HEK293 (cell line): ENCODE measurements at regions not wholly inside any gene's neighbourhood (a gene's known extent, or its start where the extent isn't known, plus 50 kb on each side); places are given as distances from the start of the nearest gene placed in this dataset.

Experiments
- CTCF ChIA-PET: fragments of 350-600 bp; formaldehyde crosslinking; extraction: SDS; loops from one replicate; lab custom pipeline; 2021; ENCODE audit warnings: antibody characterized with exemption; lab: Yijun Ruan, JAX
- POLR2A ChIA-PET: fragments of 300-600 bp; formaldehyde crosslinking; extraction: SDS; loops from one replicate; lab custom pipeline; 2020; ENCODE audit warnings: antibody characterized with exemption, inconsistent platforms; lab: Yijun Ruan, JAX
- H3K27ac ChIP-seq: fragments of 200-500 bp; sonication (Bioruptor generic); 2 replicates; pipeline ENCODE4 v1.5.1; 2014; ENCODE audit warnings: low read depth, low read length, control low read depth, inconsistent platforms; ENCODE audit errors: extremely low read depth
- H3K36me3 ChIP-seq, 2 experiments: fragments of 200-500 bp in 1 of 2; sonication (Bioruptor generic) in 1 of 2; 1 replicate in 1 of 2; 2 replicates in 1 of 2; pipeline ENCODE4 v1.5.1; 2014 to 2017; ENCODE audit warnings: inconsistent platforms in 2 of 2, low read length in 2 of 2; ENCODE audit not compliant: control insufficient read depth in 2 of 2, insufficient read depth in 1 of 2
- H3K4me1 ChIP-seq: fragments of 200-500 bp; sonication (Bioruptor generic); 2 replicates; pipeline ENCODE4 v1.5.1; 2014; ENCODE audit warnings: mild to moderate bottlenecking, low read length, inconsistent platforms; ENCODE audit not compliant: control insufficient read depth, insufficient read depth
- H3K4me3 ChIP-seq: 2 replicates; pipeline ENCODE4 v1.5.1; 2011; ENCODE audit warnings: low read depth, mild to moderate bottlenecking, control low read depth, low read length, moderate library complexity
- H3K9me3 ChIP-seq: fragments of 200-500 bp; sonication (Bioruptor generic); 2 replicates; pipeline ENCODE4 v1.5.1; 2014; ENCODE audit warnings: low read depth, low read length, inconsistent platforms; ENCODE audit not compliant: control insufficient read depth, insufficient read depth
- GFI1B ChIP-seq: fragments of 450-650 bp; formaldehyde crosslinking; IDR thresholded peaks from 2 replicates; pipeline ENCODE4 v1.5.1; 2016; ENCODE audit warnings: missing biosample characterization, missing genetic modification characterization
- GLIS2 ChIP-seq: fragments of 450-650 bp; formaldehyde crosslinking; IDR thresholded peaks from 2 replicates; pipeline ENCODE4 v1.5.1; 2016; ENCODE audit warnings: missing biosample characterization, missing genetic modification characterization
- IKZF3 ChIP-seq: fragments of 450-650 bp; IDR thresholded peaks from 2 replicates; pipeline ENCODE4 v1.5.0; 2018; ENCODE audit warnings: missing biosample characterization, mild to moderate bottlenecking, missing genetic modification characterization, moderate library complexity
- KLF17 ChIP-seq: fragments of 450-650 bp; formaldehyde crosslinking; IDR thresholded peaks from 2 replicates; pipeline ENCODE4 v1.5.1; 2016; ENCODE audit warnings: missing biosample characterization, missing genetic modification characterization
- OSR2 ChIP-seq: fragments of 450-650 bp; formaldehyde crosslinking; IDR thresholded peaks from 2 replicates; pipeline ENCODE4 v1.5.1; 2016; ENCODE audit warnings: missing biosample characterization, missing genetic modification characterization
- RBAK ChIP-seq: fragments of 450-650 bp; formaldehyde crosslinking; IDR thresholded peaks from 2 replicates; pipeline ENCODE4 v1.5.1; 2016; ENCODE audit warnings: missing biosample characterization, missing genetic modification characterization
- SP3 ChIP-seq: fragments of 450-650 bp; formaldehyde crosslinking; IDR thresholded peaks from 2 replicates; pipeline ENCODE4 v1.5.1; 2016; ENCODE audit warnings: missing biosample characterization, missing genetic modification characterization
- YY1 ChIP-seq: fragments of 450-650 bp; formaldehyde crosslinking; IDR thresholded peaks from 2 replicates; pipeline ENCODE4 v1.5.1; 2018; ENCODE audit warnings: missing biosample characterization, missing genetic modification characterization
- ZBTB49 ChIP-seq: fragments of 450-650 bp; formaldehyde crosslinking; IDR thresholded peaks from 2 replicates; pipeline ENCODE4 v1.5.1; 2016; ENCODE audit warnings: missing biosample characterization, missing genetic modification characterization, low read depth
- ZFHX2 ChIP-seq: fragments of 450-650 bp; formaldehyde crosslinking; conservative IDR thresholded peaks from 2 replicates; pipeline ENCODE4 v1.5.1; 2016; ENCODE audit warnings: missing biosample characterization, missing genetic modification characterization
- ZNF112 ChIP-seq: fragments of 450-650 bp; formaldehyde crosslinking; IDR thresholded peaks from 2 replicates; pipeline ENCODE4 v1.5.0; 2017; ENCODE audit warnings: missing biosample characterization, missing genetic modification characterization
- ZNF155 ChIP-seq: fragments of 450-650 bp; formaldehyde crosslinking; IDR thresholded peaks from 2 replicates; pipeline ENCODE4 v1.5.1; 2016; ENCODE audit warnings: missing biosample characterization, missing genetic modification characterization
- ZNF19 ChIP-seq: fragments of 450-650 bp; formaldehyde crosslinking; IDR thresholded peaks from 2 replicates; pipeline ENCODE4; 2016; ENCODE audit warnings: missing biosample characterization, missing genetic modification characterization, low read depth
- ZNF473 ChIP-seq: fragments of 450-650 bp; formaldehyde crosslinking; IDR thresholded peaks from 2 replicates; pipeline ENCODE4 v1.5.1; 2017; ENCODE audit warnings: missing biosample characterization, missing genetic modification characterization
- ZNF561 ChIP-seq: fragments of 450-650 bp; IDR thresholded peaks from 2 replicates; pipeline ENCODE4 v1.5.1; 2018; ENCODE audit warnings: missing biosample characterization, missing genetic modification characterization, borderline replicate concordance
- ZNF600 ChIP-seq: fragments of 450-650 bp; formaldehyde crosslinking; IDR thresholded peaks from 2 replicates; pipeline ENCODE4 v1.5.1; 2016; ENCODE audit warnings: missing biosample characterization, missing genetic modification characterization
- ZNF626 ChIP-seq: fragments of 450-650 bp; sonication (Bioruptor Pico); formaldehyde crosslinking; IDR thresholded peaks from 2 replicates; pipeline ENCODE4 v1.5.1; 2018; ENCODE audit warnings: missing biosample characterization, missing genetic modification characterization, inconsistent platforms
- ZNF654 ChIP-seq: fragments of 450-650 bp; formaldehyde crosslinking; IDR thresholded peaks from 2 replicates; pipeline ENCODE4 v1.5.1; 2016; ENCODE audit warnings: low read depth, missing biosample characterization, missing genetic modification characterization
- ZNF707 ChIP-seq: fragments of 450-650 bp; formaldehyde crosslinking; IDR thresholded peaks from 2 replicates; pipeline ENCODE4 v1.5.1; 2016; ENCODE audit warnings: missing biosample characterization, missing genetic modification characterization
- TF ChIP-seq, protein P1 (sequence below): fragments of 450-650 bp; formaldehyde crosslinking; conservative IDR thresholded peaks from 2 replicates; pipeline ENCODE4 v1.5.1; 2016; ENCODE audit warnings: low read depth, missing biosample characterization, missing genetic modification characterization
- TF ChIP-seq, protein P2 (sequence below): fragments of 450-650 bp; IDR thresholded peaks from 2 replicates; pipeline ENCODE4 v1.5.1; 2018; ENCODE audit warnings: missing biosample characterization, missing genetic modification characterization
- TF ChIP-seq, protein P3 (sequence below): fragments of 450-650 bp; formaldehyde crosslinking; IDR thresholded peaks from 2 replicates; pipeline ENCODE4 v1.5.1; 2016; ENCODE audit warnings: missing biosample characterization, missing genetic modification characterization

DNA sequence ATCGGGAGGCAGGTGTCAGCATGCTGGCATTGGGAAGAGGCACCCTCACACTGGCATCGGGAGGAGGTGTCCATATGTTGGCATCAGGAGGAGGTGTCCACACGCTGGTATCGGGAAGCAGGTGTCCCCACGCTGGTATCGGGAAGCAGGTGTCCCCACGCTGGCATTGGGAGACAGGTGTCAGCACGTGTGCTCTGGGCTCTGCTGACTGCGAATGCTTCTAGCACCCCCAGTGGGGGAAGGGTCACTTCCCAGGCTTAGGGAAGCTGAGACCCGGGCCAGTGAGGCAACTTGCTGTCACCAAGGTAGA is 92.5 kb upstream of the IKZF1 start (continued):
- TF ChIP-seq, protein P1, sequence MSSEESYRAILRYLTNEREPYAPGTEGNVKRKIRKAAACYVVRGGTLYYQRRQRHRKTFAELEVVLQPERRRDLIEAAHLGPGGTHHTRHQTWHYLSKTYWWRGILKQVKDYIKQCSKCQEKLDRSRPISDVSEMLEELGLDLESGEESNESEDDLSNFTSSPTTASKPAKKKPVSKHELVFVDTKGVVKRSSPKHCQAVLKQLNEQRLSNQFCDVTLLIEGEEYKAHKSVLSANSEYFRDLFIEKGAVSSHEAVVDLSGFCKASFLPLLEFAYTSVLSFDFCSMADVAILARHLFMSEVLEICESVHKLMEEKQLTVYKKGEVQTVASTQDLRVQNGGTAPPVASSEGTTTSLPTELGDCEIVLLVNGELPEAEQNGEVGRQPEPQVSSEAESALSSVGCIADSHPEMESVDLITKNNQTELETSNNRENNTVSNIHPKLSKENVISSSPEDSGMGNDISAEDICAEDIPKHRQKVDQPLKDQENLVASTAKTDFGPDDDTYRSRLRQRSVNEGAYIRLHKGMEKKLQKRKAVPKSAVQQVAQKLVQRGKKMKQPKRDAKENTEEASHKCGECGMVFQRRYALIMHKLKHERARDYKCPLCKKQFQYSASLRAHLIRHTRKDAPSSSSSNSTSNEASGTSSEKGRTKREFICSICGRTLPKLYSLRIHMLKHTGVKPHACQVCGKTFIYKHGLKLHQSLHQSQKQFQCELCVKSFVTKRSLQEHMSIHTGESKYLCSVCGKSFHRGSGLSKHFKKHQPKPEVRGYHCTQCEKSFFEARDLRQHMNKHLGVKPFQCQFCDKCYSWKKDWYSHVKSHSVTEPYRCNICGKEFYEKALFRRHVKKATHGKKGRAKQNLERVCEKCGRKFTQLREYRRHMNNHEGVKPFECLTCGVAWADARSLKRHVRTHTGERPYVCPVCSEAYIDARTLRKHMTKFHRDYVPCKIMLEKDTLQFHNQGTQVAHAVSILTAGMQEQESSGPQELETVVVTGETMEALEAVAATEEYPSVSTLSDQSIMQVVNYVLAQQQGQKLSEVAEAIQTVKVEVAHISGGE (tag by site-specific recombination), result no peak
- TF ChIP-seq ZNF112 (tag by site-specific recombination) (no peak), ZNF561 (tag by site-specific recombination) (no peak), ZNF626 (tag by site-specific recombination) (no peak)
- TF ChIP-seq, protein P2, sequence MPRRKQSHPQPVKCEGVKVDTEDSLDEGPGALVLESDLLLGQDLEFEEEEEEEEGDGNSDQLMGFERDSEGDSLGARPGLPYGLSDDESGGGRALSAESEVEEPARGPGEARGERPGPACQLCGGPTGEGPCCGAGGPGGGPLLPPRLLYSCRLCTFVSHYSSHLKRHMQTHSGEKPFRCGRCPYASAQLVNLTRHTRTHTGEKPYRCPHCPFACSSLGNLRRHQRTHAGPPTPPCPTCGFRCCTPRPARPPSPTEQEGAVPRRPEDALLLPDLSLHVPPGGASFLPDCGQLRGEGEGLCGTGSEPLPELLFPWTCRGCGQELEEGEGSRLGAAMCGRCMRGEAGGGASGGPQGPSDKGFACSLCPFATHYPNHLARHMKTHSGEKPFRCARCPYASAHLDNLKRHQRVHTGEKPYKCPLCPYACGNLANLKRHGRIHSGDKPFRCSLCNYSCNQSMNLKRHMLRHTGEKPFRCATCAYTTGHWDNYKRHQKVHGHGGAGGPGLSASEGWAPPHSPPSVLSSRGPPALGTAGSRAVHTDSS (tag by site-specific recombination), result no peak

- no peaks in the 10 kb centered on the region for H3K36me3 ChIP-seq
- no peak overlapping the region for H3K4me3 ChIP-seq
- H3K27ac ChIP-seq, result no peak overlapping the region
- TF ChIP-seq OSR2, result no peak
- TF ChIP-seq YY1 (tag by site-specific recombination), result no peak
- no peak for TF ChIP-seq SP3
- TF ChIP-seq ZNF600 (tag by site-specific recombination), result no peak
- no peak for TF ChIP-seq RBAK (tag by site-specific recombination)
- H3K4me1 ChIP-seq, result no peaks in the 10 kb centered on the region
- ChIA-PET CTCF (no interaction called here), POLR2A (no interaction called here)
- no peaks in the 10 kb centered on the region for H3K9me3 ChIP-seq
Observed at GRCh38 chr7:50211130-50212015, 93.1 kb upstream of the IKZF1 start.

GRCh38 chr7:50210706-50211115 is 93.8 kb upstream of the IKZF1 start:
- no peak for TF ChIP-seq ZNF654
- TF ChIP-seq ZNF473 (tag by site-specific recombination), result no peak
- TF ChIP-seq GLIS2 (tag by site-specific recombination), result no peak
- TF ChIP-seq, protein P3, sequence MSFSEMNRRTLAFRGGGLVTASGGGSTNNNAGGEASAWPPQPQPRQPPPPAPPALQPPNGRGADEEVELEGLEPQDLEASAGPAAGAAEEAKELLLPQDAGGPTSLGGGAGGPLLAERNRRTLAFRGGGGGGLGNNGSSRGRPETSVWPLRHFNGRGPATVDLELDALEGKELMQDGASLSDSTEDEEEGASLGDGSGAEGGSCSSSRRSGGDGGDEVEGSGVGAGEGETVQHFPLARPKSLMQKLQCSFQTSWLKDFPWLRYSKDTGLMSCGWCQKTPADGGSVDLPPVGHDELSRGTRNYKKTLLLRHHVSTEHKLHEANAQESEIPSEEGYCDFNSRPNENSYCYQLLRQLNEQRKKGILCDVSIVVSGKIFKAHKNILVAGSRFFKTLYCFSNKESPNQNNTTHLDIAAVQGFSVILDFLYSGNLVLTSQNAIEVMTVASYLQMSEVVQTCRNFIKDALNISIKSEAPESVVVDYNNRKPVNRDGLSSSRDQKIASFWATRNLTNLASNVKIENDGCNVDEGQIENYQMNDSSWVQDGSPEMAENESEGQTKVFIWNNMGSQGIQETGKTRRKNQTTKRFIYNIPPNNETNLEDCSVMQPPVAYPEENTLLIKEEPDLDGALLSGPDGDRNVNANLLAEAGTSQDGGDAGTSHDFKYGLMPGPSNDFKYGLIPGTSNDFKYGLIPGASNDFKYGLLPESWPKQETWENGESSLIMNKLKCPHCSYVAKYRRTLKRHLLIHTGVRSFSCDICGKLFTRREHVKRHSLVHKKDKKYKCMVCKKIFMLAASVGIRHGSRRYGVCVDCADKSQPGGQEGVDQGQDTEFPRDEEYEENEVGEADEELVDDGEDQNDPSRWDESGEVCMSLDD, result no peak
- no peak for TF ChIP-seq ZFHX2 (tag by site-specific recombination)
- no peak for TF ChIP-seq GFI1B (tag by site-specific recombination)
- TF ChIP-seq ZNF155 (tag by site-specific recombination), result no peak
- no peak for TF ChIP-seq ZNF707 (tag by site-specific recombination)
- TF ChIP-seq ZBTB49 (tag by site-specific recombination), result no peak
- TF ChIP-seq IKZF3 (tag by site-specific recombination), result no peak
- no peak for TF ChIP-seq ZNF19 (tag by site-specific recombination)
- no peak for TF ChIP-seq KLF17 (tag by site-specific recombination)
- TF ChIP-seq ZNF112 (tag by site-specific recombination), result no peak
- TF ChIP-seq, all 188 proteins: peak for 0
- Histone ChIP-seq H3K9me3 (no peaks in the 10 kb centered on the region), H3K4me3 (no peak overlapping the region), H3K27ac (no peak overlapping the region), H3K4me1 (no peaks in the 10 kb centered on the region), H3K36me3 (no peaks in the 10 kb centered on the region)
- POLR2A ChIA-PET, result no interaction called here
- CTCF ChIA-PET, result no interaction called here
